NCI-H446 (cell line): ENCODE measurements at regions not wholly inside any gene's neighbourhood (a gene's known extent, or its start where the extent isn't known, plus 50 kb on each side); places are given as distances from the start of the nearest gene placed in this dataset.
A peak's percentile ranks its signal among the peaks of the same experiment; 100 is the strongest.

Source experiments
- DNase-seq, 2 experiments: peaks; one replicate each; lab custom pipeline; 2025; lab: John Stamatoyannopoulos, UW

DNA sequence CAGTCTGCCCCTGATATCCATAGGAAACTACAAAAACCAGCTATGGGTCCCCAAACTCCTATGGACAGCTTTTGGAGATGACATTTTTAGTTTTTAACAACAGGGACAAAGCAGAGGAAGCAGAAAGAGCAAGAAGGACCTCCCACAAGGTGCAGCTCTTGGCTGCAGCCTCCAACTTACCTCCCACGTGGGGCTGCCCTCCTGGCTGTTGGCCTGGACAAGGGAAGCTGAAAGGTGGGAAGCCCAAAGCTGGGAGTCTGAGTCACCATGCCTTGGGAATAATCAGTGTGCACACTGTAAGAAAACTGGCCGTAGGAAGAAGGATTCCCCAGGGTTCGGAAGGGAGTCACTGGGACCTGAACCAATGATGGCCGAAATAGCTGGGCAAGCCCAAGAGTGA, 51.8 kb upstream of the PAX1 start:
- DNase-seq, result no peak

DNA sequence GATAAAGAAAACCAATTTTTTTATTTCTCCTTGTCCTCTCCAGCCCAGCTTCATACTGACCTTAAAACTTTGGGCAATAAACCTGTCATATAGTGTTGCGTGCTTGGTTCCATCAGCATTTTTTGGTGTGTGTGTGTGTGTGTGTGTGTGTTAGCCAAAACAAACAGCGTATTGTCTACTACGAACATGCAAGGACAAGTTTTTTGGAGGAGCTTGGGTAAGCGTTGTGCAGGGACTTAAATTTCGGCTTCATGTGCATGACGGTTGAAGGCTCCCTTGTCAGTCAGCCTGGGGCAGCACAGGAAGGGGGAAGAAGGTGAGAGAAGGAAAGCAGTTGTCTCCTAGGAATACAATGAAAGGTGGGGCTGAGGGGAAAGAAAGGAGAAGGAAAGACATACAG, 62.0 kb upstream of the PAX1 start:
- no peak for DNase-seq

GRCh38 chr20:21640556-21640955, 64.9 kb upstream of the PAX1 start:
- no peak for DNase-seq

DNA sequence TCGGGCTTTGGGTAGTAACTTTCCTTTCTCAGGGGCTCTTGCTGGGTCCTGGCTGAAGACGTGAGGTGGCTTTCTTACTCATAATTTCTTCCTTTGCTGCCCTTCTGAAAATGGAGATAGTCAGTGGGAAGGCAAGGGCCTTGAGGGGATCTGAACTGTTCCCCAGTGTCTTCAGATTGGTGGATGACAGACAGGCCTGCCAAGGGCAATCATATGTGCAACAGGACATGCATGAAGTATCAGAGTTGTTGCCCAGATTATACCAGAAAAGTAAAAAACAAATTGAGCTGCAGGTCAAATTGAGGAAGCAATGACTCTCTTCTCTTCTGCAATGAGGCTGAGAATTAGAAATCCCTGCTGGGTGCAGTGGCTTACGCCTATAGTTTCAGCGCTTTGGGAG, 71.6 kb upstream of the PAX1 start:
- DNase-seq, result no peak

DNA sequence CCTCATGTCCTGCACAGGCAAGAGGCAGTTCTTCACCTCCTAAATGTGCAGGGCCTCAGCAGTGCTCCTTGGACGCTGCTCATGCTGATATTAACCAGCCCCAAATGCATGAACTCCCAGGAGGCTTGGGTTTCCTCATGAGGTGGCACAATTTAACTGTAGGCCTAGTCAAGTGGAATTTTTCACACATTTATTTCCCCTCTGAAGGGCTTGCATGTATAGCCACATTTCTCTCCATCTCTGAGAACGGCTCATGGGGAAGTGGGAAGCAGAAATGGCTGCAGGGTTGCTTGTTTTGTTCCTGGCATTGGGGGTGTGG, 72.8 kb upstream of the PAX1 start:
- DNase-seq, result no peak

DNA sequence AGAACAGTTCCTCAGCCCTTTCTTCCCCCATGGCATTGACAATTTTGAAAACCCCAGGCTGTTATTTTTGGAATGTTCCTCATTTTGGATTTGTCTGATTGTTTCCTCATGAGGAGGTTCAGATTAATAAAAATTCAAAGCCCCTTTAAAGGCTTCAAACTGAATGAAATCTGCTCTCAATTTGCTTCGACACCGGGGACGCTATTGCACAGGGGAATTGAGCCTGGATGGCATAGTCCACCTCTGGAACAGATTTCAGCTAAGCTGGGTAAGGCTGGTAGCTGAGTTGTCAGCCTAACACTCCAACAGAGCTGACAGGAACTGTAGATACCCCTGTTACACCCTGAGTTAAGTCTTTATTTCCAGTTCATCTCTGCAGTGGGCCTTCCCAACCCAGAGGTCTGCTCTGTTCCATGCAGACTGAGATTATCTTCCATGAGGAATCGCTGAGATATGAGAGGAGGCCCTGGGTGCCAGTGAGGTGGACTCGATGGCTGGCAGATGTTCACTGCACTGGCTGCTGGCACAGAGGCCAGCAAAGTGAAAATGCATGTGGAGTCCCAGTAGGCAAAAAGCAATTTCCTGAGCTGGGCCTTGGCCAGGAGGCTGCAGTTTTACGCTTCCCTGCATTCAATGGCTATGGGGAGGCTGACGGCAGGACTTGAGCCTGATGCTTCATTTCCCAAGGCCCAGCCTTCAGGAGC, 73.3 kb upstream of the PAX1 start:
- DNase-seq, result peak in 1 of 2 experiments; percentile 31

DNA sequence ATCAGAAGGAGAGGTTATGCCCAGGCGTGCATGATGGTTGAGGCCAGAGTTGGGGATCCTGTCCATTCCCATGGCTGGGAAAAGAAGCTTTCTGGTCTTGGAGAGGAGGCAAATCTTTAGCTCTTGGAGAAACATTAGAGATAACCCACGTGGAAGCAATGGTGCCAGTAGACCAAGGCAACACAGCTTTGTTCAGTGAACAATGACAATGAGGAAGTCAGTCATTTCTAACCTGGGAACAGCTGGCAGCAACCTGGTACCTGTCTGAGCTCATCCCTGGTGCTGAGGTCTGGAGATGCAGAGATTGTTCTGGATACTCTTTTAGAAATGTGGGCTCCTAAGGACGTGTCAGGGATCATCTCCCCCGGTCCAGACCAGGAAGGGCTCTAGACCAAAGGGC, 76.7 kb upstream of the PAX1 start:
- no peak for DNase-seq

DNA sequence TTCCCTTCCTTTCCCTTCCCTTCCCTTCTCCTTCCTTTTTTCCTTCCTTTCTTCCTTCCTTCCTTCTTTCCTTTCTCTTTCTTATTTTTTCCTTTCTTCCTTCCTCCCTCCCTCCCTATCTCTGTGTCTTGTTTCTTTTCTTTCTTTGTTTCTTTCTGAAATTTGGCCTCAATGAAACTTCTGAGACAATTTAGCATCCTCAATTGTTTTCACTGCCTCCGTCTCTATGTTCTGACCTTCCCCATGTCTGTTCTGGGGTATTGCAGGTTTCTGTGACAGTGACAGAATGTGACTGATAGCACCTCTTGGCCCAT, 81.7 kb upstream of the PAX1 start:
- no peak for DNase-seq

DNA sequence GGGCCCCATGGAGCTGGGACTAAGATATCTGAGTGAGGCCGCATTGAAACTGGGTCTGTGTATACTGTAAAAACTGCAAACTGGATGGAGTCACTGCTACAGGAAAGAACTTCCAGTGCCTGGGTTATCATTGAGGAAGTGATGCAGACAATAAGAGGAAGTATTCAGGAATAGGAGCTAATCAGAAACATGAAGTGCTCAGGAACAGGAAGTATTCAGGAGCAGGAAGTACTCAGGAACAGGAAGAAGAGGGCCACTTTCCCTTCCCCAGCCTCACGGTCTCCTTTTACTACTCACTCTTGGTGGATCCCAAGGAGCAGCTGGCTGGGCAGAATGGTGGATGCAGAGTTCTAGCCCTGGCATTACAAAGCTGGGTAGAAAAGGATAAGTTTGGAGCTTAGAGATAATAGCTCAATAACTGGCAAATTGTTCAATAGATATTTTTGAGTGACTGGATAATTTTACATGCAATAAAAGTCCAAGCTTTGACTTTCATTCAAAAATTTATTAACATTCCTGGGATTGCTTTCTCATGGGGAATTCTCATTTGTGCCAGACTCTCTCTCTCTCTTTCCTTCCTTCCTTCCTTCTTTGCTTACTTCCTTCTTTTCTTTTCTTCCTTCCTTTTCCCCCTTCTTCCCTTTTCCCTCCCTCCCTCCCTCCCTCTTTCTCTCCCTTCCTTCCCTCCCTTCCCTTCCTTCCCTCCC, 82.2 kb upstream of the PAX1 start:
- DNase-seq, result no peak

DNA sequence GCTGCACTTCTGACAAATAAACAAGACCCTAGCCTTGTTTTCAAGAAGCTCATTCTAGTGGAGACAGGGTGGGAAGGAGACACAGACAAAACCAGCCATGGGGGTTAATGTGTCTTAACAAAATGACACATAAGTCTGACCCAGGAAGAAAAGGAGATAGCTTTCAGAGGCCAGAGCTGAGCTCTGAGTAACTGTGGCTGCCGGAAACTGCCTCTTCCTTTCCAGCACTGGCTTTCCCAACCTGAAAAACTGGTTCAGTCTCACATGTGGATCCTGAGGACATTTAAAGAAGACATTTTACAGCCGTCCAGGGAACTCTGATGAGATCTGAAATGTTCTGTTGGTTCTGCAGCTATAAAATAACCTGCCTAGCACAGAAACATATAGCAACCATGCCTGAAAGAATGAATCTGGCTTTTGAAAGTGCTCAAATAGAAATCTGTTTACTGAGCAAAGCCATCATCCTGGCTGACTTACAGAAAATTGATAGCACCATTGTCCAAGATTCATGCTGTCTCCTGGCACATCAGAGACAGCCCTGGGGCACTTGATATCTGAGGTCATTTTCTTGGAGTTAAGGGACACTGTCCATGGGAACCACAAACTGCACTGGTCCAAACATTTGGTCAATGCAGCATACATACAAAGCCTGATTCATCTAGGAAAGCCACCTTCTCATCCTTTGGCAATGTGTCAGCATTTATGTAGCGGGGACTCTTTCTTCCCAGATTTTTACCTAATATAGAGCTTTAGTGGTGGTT, 83.2 kb upstream of the PAX1 start:
- no peak for DNase-seq

GRCh38 chr20:21618759-21619416, 86.6 kb upstream of the PAX1 start:
- DNase-seq, result no peak

DNA sequence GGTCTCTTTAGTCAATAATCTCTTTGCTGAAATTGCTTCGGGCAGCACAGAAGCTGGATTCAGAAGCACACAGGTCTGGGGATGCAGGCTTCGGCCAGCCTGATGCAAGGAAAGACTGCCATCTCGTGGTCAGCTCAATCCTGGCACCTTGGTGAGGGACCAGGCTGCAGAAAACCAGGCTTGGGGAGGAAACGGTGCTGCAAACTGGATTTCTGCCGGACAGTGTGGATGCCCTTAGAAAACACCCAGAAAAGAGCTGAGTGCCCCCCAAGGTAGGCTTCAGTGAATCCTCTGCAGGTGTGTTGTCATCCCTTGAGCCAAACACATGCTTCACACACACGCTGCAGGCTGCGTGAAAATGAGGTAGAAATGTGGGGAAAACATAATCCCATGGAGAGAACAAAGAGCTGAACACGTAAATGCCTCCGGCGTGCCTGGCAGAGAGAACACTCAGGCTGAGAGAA, 89.8 kb upstream of the PAX1 start:
- peak; percentile 13 to 72 for DNase-seq

- DNase-seq, result no peak
These were observed 90.5 kb upstream of the PAX1 start for GRCh38 chr20:21614980-21615379.

DNA sequence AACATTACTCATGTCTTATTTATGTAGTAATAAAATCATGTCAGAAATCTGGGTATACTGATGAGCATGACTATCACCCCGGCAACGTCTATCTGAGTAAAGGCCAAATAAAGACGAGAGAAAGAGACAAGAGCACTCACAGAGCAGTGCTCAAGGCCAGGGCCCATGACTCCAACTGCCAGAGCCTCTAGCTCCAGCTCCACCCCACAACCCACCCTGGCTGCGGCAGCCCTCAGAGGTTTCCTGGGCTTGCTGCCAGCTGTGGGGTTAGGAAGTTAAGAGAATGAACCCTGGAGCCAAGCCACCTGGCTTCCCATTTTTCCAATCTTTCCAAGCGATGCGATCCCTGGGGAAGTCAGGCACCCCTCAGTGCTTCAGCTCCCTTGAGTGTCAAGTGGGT, 92.0 kb upstream of the PAX1 start:
- DNase-seq, result peak in 1 of 2 experiments; percentile 54

- DNase-seq, result no peak
These were observed 95.5 kb upstream of the PAX1 start for GRCh38 chr20:21609981-21610380.

DNA sequence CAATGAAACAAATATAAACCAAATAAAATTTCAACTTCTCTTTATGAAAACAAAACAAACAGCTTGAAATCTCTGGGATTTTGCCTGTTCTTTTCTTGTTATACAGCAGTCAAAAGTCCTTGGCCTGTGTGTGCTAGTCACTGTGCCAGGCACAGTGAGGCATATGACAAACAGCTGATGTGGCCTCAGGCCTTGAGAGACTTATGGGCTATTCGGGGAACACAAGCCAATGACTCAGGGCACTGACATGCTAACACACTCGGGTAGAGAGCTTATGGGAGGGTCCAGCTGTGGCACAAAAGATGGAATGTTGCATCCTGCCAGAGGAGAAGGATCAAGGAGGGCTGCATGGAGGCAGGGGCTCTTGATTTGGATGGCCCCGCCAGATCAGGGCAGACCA, 95.4 kb upstream of the NKX2-2 start:
- no peak for DNase-seq

DNA sequence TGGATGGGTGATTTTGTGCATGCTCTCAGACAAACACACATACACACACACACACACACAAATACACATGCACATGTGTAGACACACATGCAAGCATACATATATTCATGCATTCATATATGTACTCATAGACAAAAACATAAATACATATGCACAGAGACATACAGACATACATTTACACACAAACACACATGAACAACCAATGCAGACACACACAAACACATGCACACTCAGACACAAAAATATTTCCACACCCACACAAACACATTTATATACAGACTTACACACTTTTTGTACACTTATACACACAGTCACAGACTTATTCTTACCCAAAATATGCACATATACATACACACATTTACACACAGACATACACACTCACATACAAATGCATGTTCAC, 94.9 kb upstream of the NKX2-2 start:
- no peak for DNase-seq

GRCh38 chr20:21607971-21608725, 94.3 kb upstream of the NKX2-2 start:
- peak in 1 of 2 experiments; percentile 44 for DNase-seq

DNA sequence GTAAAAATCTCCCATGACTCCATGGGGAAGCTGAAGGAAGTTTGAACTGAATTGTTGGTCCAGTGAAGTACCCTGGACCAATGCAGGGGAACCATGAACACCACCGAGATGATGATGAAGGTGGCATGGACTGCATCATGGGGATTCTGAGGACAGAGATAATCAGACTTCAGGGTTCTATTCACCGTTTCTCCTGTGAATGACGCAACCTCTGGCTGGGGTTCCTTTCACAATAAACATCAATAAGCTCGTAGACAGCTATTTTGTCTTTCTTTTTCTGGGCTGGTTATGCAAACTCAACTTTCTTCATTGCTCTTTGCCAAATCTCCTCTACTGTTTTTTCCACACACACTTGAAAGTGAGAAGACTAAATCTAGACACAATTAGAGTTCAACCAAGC, 87.9 kb upstream of the NKX2-2 start:
- DNase-seq, result no peak

DNA sequence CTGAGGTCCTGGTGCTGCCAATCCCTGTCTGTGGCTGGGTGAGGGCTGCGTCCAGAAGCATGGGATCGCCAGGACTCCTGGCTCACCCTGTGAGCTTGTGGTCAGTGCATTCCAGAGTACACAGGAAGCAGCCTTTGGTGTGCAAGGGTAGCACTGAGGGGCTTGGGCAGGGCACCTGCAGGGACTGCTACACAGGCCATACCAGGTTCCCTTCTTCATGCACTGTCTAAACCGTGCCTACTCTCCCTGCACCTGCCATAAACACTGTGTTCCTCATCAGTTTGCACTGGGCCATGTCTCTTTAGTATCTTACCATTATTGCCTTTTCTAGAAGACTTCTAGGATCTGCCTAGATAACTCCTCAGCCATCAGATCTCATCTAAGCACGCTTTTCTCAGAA, 72.8 kb upstream of the NKX2-2 start:
- DNase-seq, result no peak

DNA sequence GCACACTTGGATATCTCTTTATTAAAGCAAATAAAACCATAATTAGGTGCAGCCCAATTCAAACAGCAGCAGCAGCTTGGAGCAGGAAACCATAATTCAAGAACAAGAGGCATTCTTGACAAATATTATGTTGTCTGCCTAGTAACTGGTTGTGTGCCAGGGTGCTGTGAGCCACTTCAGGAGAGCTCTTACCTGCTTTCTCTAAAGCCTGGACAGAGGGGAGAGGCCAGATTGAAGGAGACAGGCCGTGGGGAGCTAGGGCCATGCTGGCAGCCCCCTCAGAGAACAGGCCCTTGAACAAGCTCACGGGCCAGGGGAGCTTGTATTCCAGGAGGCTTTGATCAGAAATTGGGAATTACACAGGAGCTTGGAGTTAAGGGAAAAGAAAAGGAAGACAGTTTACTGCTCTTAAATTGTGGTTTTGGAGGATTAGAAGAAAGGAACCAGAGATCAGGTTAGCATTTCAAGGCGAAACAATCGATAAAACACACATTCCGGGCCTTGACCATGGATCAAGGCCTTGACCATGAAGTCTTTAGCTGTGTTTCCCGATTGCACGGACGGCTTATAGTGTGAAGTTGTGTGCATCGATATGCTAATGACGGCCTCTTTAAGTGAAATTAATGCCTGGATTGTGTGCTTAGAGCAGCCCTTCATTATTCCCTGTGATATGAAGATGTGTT, 69.8 kb upstream of the NKX2-2 start:
- DNase-seq, result no peak

GRCh38 chr20:21577551-21577950, 63.7 kb upstream of the NKX2-2 start:
- no peak for DNase-seq
